ENCODE measurements at regions not wholly inside any gene's neighbourhood (a gene's known extent, or its start where the extent isn't known, plus 50 kb on each side); places are given as distances from the start of the nearest gene placed in this dataset.

DNA sequence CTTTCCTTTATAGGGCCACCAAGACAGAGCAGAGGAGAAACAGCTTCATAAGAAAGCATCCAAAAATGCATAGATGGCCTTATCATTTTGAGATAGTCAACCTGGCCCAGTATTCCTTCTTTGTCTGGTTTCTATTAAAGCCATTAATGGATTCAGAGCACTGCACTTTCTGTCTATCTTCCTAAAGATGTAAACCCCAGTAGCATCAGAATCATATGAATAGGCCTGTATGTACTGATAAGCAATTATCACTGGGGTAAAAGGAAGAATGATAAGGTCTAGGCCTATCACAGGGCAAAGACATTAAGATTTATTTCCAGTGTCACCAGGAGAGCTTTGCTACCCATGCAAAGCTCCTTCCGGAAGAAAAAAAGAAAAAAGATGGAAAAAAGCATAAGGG lies 432.5 kb upstream of the C9orf72 start:
- TF ChIP-seq YY1 (IDR thresholded peaks at IDR 0.05; ENCODE audit: insufficient read depth, insufficient read length) (no peak), SUZ12 (IDR thresholded peaks at IDR 0.05; ENCODE audit: extremely low read depth, insufficient read depth, insufficient read length) (no peak), ZNF274 (IDR thresholded peaks at IDR 0.05; ENCODE audit: low read depth, low read length) (no peak)

All from NT2/D1 (cell line).